ENCODE measurements at regions not wholly inside any gene's neighbourhood (a gene's known extent, or its start where the extent isn't known, plus 50 kb on each side); places are given as distances from the start of the nearest gene placed in this dataset.

GRCh38 chr12:77477907-77478533 lies 352.7 kb upstream of the NAV3 start:
- Histone ChIP-seq H3K9me3 (ENCODE audit: low read depth, low read length) (no peaks in the 10 kb centered on the region), H3K4me1 (ENCODE audit: insufficient read depth, low read length) (no peaks in the 10 kb centered on the region), H3K27me3 (ENCODE audit: insufficient read depth, low read length) (no peaks in the 10 kb centered on the region), H3K4me2 (ENCODE audit: insufficient read depth, low read length) (no peak overlapping the region), H3K4me3 (ENCODE audit: insufficient read depth, low read length) (no peak overlapping the region), H3K79me2 (ENCODE audit: insufficient read depth, low read length) (no peaks in the 10 kb centered on the region), H3K36me3 (ENCODE audit: insufficient read depth, low read length) (no peaks in the 10 kb centered on the region), H2AFZ (ENCODE audit: low read length) (no peak overlapping the region), H3K27ac (ENCODE audit: low read depth, low read length) (no peak overlapping the region), H4K20me1 (ENCODE audit: insufficient read depth, low read length) (no peaks in the 10 kb centered on the region)
- DNase-seq (ENCODE audit: insufficient read length, low spot score, missing footprints) = no peak
- TF ChIP-seq CTCF (IDR thresholded peaks at IDR 0.05; ENCODE audit: extremely low read depth, low read depth, low read length) = no peak

GRCh38 chr12:77471801-77472200 lies 358.9 kb upstream of the NAV3 start:
- no peak for DNase-seq (ENCODE audit: insufficient read length, low spot score, missing footprints)
- Histone ChIP-seq H3K27ac (ENCODE audit: low read depth, low read length) (no peak overlapping the region), H3K4me1 (ENCODE audit: insufficient read depth, low read length) (no peaks in the 10 kb centered on the region), H3K4me2 (ENCODE audit: insufficient read depth, low read length) (no peak overlapping the region), H3K79me2 (ENCODE audit: insufficient read depth, low read length) (no peaks in the 10 kb centered on the region), H3K9me3 (ENCODE audit: low read depth, low read length) (no peaks in the 10 kb centered on the region), H3K4me3 (ENCODE audit: insufficient read depth, low read length) (no peak overlapping the region), H3K27me3 (ENCODE audit: insufficient read depth, low read length) (no peaks in the 10 kb centered on the region), H2AFZ (ENCODE audit: low read length) (no peak overlapping the region), H3K36me3 (ENCODE audit: insufficient read depth, low read length) (no peaks in the 10 kb centered on the region), H4K20me1 (ENCODE audit: insufficient read depth, low read length) (no peaks in the 10 kb centered on the region)
- TF ChIP-seq CTCF (IDR thresholded peaks at IDR 0.05; ENCODE audit: extremely low read depth, low read depth, low read length) = no peak

GRCh38 chr12:77469578-77470333 lies 360.9 kb upstream of the NAV3 start:
- H4K20me1 ChIP-seq (ENCODE audit: insufficient read depth, low read length) = no peaks in the 10 kb centered on the region
- no peak overlapping the region for H3K27ac ChIP-seq (ENCODE audit: low read depth, low read length)
- no peak overlapping the region for H2AFZ ChIP-seq (ENCODE audit: low read length)
- H3K9me3 ChIP-seq (ENCODE audit: low read depth, low read length) = no peaks in the 10 kb centered on the region
- H3K4me2 ChIP-seq (ENCODE audit: insufficient read depth, low read length) = no peak overlapping the region
- no peaks in the 10 kb centered on the region for H3K4me1 ChIP-seq (ENCODE audit: insufficient read depth, low read length)
- H3K36me3 ChIP-seq (ENCODE audit: insufficient read depth, low read length) = no peaks in the 10 kb centered on the region
- no peaks in the 10 kb centered on the region for H3K27me3 ChIP-seq (ENCODE audit: insufficient read depth, low read length)
- no peak for DNase-seq (ENCODE audit: insufficient read length, low spot score, missing footprints)
- H3K79me2 ChIP-seq (ENCODE audit: insufficient read depth, low read length) = no peaks in the 10 kb centered on the region
- no peak overlapping the region for H3K4me3 ChIP-seq (ENCODE audit: insufficient read depth, low read length)
- no peak for TF ChIP-seq CTCF (IDR thresholded peaks at IDR 0.05; ENCODE audit: extremely low read depth, low read depth, low read length)

- Histone ChIP-seq H4K20me1 (ENCODE audit: insufficient read depth, low read length) (no peaks in the 10 kb centered on the region), H3K79me2 (ENCODE audit: insufficient read depth, low read length) (no peaks in the 10 kb centered on the region), H3K27me3 (ENCODE audit: insufficient read depth, low read length) (no peaks in the 10 kb centered on the region), H3K4me1 (ENCODE audit: insufficient read depth, low read length) (no peaks in the 10 kb centered on the region), H3K27ac (ENCODE audit: low read depth, low read length) (no peak overlapping the region), H3K9me3 (ENCODE audit: low read depth, low read length) (no peaks in the 10 kb centered on the region), H3K4me2 (ENCODE audit: insufficient read depth, low read length) (no peak overlapping the region), H2AFZ (ENCODE audit: low read length) (no peak overlapping the region), H3K36me3 (ENCODE audit: insufficient read depth, low read length) (no peaks in the 10 kb centered on the region), H3K4me3 (ENCODE audit: insufficient read depth, low read length) (no peak overlapping the region)
- TF ChIP-seq CTCF (IDR thresholded peaks at IDR 0.05; ENCODE audit: extremely low read depth, low read depth, low read length) = no peak
- DNase-seq (ENCODE audit: insufficient read length, low spot score, missing footprints) = no peak
These were observed 377.3 kb upstream of the E2F7 start for GRCh38 chr12:77442633-77443032.

Data from osteoblast (primary cell).